ENCODE measurements at regions not wholly inside any gene's neighbourhood (a gene's known extent, or its start where the extent isn't known, plus 50 kb on each side); places are given as distances from the start of the nearest gene placed in this dataset.

GRCh38 chr4:38365261-38365660, 298.7 kb upstream of the KLF3 start:
- H3K9me3 ChIP-seq = no peaks in the 10 kb centered on the region
- intact Hi-C loops (cut with DNase I; ENCODE audit: low total_unique reads) = no loop called here
- WGBS, 5 donors = 82 to 90% (median 89%) methylated on average over 1 of the region's 1 CpG

GRCh38 chr4:38365748-38366310, 298.2 kb upstream of the KLF3 start:
- Histone ChIP-seq H3K4me1 (no peaks in the 10 kb centered on the region), H3K36me3 (no peaks in the 10 kb centered on the region), H3K9me3 (no peaks in the 10 kb centered on the region), H3K27me3 (replicated peaks in 1 of 7) (no peaks in the 10 kb centered on the region), H3K4me3 (no peak overlapping the region), H3K27ac (no peak overlapping the region)
- no peak for DNase-seq
- TF ChIP-seq POLR2AphosphoS5 (IDR thresholded peaks at IDR 0.05) (no peak), POLR2A (IDR thresholded peaks at IDR 0.05) (no peak), CTCF (IDR thresholded peaks at IDR 0.05 in 8 of 11, conservative IDR thresholded peaks at IDR 0.05 in 3 of 11) (no peak)
- intact Hi-C loops (cut with DNase I; ENCODE audit: low total_unique reads) = no loop called here
- 80 to 88% (median 83%) methylated on average over 8 of the region's 8 CpGs for WGBS, 5 donors

More at GRCh38 chr4:38365261-38365660, 298.7 kb upstream of the KLF3 start:
- no peak for DNase-seq
- Histone ChIP-seq H3K4me3 (no peak overlapping the region), H3K36me3 (no peaks in the 10 kb centered on the region), H3K4me1 (no peaks in the 10 kb centered on the region), H3K27ac (no peak overlapping the region), H3K27me3 (replicated peaks in 1 of 7) (no peaks in the 10 kb centered on the region)
- TF ChIP-seq POLR2A (IDR thresholded peaks at IDR 0.05) = no peak
- TF ChIP-seq POLR2AphosphoS5 (IDR thresholded peaks at IDR 0.05) = no peak

GRCh38 chr4:38366456-38366855, 297.5 kb upstream of the KLF3 start:
- DNase-seq = no peak
- Histone ChIP-seq H3K4me3 (no peak overlapping the region), H3K27me3 (replicated peaks in 1 of 7) (no peaks in the 10 kb centered on the region), H3K4me1 (no peaks in the 10 kb centered on the region), H3K36me3 (no peaks in the 10 kb centered on the region), H3K27ac (no peak overlapping the region), H3K9me3 (no peaks in the 10 kb centered on the region)
- TF ChIP-seq POLR2AphosphoS5 (IDR thresholded peaks at IDR 0.05) (no peak), CTCF (IDR thresholded peaks at IDR 0.05 in 8 of 11, conservative IDR thresholded peaks at IDR 0.05 in 3 of 11) (no peak), POLR2A (IDR thresholded peaks at IDR 0.05) (no peak)
- intact Hi-C loops (cut with DNase I; ENCODE audit: low total_unique reads) = no loop called here

GRCh38 chr4:38366997-38367396, 297.0 kb upstream of the KLF3 start:
- Histone ChIP-seq H3K4me3 (no peak overlapping the region), H3K27me3 (replicated peaks in 1 of 7) (no peaks in the 10 kb centered on the region), H3K36me3 (no peaks in the 10 kb centered on the region), H3K27ac (no peak overlapping the region), H3K9me3 (no peaks in the 10 kb centered on the region), H3K4me1 (no peaks in the 10 kb centered on the region)
- no peak for TF ChIP-seq CTCF (IDR thresholded peaks at IDR 0.05 in 8 of 11, conservative IDR thresholded peaks at IDR 0.05 in 3 of 11)
- TF ChIP-seq POLR2A (IDR thresholded peaks at IDR 0.05) = no peak
- TF ChIP-seq POLR2AphosphoS5 (IDR thresholded peaks at IDR 0.05) = no peak
- intact Hi-C loops (cut with DNase I; ENCODE audit: low total_unique reads) = no loop called here
- DNase-seq = no peak

All from spleen (tissue), 11 donors.